Keratinocyte (primary cell): ENCODE measurements at regions not wholly inside any gene's neighbourhood (a gene's known extent, or its start where the extent isn't known, plus 50 kb on each side); places are given as distances from the start of the nearest gene placed in this dataset.

Experiments used
- CTCF ChIP-seq, 3 experiments: IDR thresholded peaks in 1 of 3; conservative IDR thresholded peaks in 1 of 3; optimal IDR thresholded peaks in 1 of 3; 2 replicates in 2 of 3; 3 replicates in 1 of 3; pipeline versions ENCODE3 to v1.5.1; 2011; ENCODE audit warnings: low read length in 3 of 3, mild to moderate bottlenecking in 3 of 3, moderate library complexity in 2 of 3, control low read depth in 1 of 3, inconsistent platforms in 1 of 3; ENCODE audit not compliant: insufficient read depth in 2 of 3; ENCODE audit errors: extremely low read depth in 1 of 3
- EZH2 ChIP-seq: IDR thresholded peaks from one replicate; pipeline ENCODE4 v1.6.1; 2012; ENCODE audit warnings: inconsistent platforms, mild to moderate bottlenecking, low read length, moderate library complexity

GRCh38 chr1:231093156-231093922 lies 53.3 kb upstream of the FAM89A start:
- peak in 1 of 3 experiments; percentile 3 for TF ChIP-seq CTCF (optimal IDR thresholded peaks at IDR 0.05 in 1 of 3, IDR thresholded peaks at IDR 0.05 in 1 of 3, conservative IDR thresholded peaks at IDR 0.05 in 1 of 3; ENCODE audit: extremely low read depth in 1 of 3, insufficient read depth in 2 of 3, low read length in 3 of 3)
- no peak for TF ChIP-seq EZH2
